ENCODE measurements at regions not wholly inside any gene's neighbourhood (a gene's known extent, or its start where the extent isn't known, plus 50 kb on each side); places are given as distances from the start of the nearest gene placed in this dataset.

DNA sequence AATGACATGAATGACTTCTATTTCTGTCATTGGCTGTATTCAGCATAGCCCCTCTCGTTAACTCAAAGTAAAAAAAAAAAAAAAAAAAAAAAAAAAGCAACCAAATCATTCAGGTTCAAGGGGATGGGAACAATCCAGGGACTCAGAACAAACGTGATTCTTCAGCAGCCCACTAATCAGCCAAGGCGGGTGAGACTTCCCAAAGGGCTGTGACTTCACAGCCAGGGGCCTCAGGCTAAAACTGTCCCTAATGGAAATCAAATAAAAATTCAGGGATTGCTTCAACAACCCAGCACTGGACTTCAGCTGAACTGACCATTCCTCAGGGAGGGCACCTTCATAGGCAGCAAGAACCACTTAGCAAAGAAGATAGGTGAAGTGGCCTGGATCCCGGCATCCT lies 86.2 kb upstream of the FAM169A start:
- TF ChIP-seq, protein P1, sequence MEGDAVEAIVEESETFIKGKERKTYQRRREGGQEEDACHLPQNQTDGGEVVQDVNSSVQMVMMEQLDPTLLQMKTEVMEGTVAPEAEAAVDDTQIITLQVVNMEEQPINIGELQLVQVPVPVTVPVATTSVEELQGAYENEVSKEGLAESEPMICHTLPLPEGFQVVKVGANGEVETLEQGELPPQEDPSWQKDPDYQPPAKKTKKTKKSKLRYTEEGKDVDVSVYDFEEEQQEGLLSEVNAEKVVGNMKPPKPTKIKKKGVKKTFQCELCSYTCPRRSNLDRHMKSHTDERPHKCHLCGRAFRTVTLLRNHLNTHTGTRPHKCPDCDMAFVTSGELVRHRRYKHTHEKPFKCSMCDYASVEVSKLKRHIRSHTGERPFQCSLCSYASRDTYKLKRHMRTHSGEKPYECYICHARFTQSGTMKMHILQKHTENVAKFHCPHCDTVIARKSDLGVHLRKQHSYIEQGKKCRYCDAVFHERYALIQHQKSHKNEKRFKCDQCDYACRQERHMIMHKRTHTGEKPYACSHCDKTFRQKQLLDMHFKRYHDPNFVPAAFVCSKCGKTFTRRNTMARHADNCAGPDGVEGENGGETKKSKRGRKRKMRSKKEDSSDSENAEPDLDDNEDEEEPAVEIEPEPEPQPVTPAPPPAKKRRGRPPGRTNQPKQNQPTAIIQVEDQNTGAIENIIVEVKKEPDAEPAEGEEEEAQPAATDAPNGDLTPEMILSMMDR (IDR thresholded peaks at IDR 0.05) = no peak
- TF ChIP-seq POLR2A (IDR thresholded peaks at IDR 0.05) = no peak

Measured in sigmoid colon (tissue), 3 donors.